OCI-LY7 (cell line): ENCODE measurements at regions not wholly inside any gene's neighbourhood (a gene's known extent, or its start where the extent isn't known, plus 50 kb on each side); places are given as distances from the start of the nearest gene placed in this dataset.

Experiments
- BruUV-seq: library from RNA; stranded (reverse); fragments of 400-500 nt; replicated peaks from 2 replicates; lab custom pipeline; 2021; lab: Mats Ljungman, UMichigan
- CTCF ChIA-PET: fragments of 300-600 bp; sonication (Branson Sonifier 250); formaldehyde crosslinking; loops from one replicate; lab custom pipeline; 2022; ENCODE audit warnings: antibody characterized with exemption; ENCODE audit not compliant: unreplicated experiment; lab: Charles Lee
- POLR2A ChIA-PET: fragments of 300-600 bp; sonication (Branson Sonifier 250); formaldehyde crosslinking; loops from one replicate; lab custom pipeline; 2022; ENCODE audit warnings: antibody characterized with exemption; lab: Charles Lee
- DNase-seq: peaks from one replicate; pipeline ENCODE4 v3.0.0-alpha.2; 2015; ENCODE audit warnings: low spot score
- H2AFZ ChIP-seq: fragments of 200-600 bp; sonication (generic), shearing (Covaris generic); 2 replicates; pipeline ENCODE4 v1.6.1; 2014; ENCODE audit warnings: mild to moderate bottlenecking, antibody characterized with exemption, low read length, moderate library complexity
- H3K27ac ChIP-seq: fragments of 200-600 bp; sonication (generic); 2 replicates; pipeline ENCODE4 v1.5.1; 2014; ENCODE audit warnings: mixed run types, low read depth, mild to moderate bottlenecking, moderate library complexity, low read length, inconsistent platforms; ENCODE audit not compliant: poor library complexity, severe bottlenecking
- H3K36me3 ChIP-seq: fragments of 200-600 bp; sonication (generic); 2 replicates; pipeline ENCODE4 v1.6.1; 2014; ENCODE audit warnings: mild to moderate bottlenecking, antibody characterized with exemption, low read length, moderate library complexity, mixed read lengths; ENCODE audit not compliant: insufficient read depth
- H3K4me1 ChIP-seq: fragments of 200-600 bp; sonication (generic); 2 replicates; pipeline ENCODE4 v1.5.1; 2014; ENCODE audit warnings: mild to moderate bottlenecking, low read length; ENCODE audit not compliant: insufficient read depth, poor library complexity, severe bottlenecking
- H3K4me2 ChIP-seq: fragments of 200-600 bp; sonication (generic); 2 replicates; pipeline ENCODE4 v1.6.1; 2014; ENCODE audit warnings: mild to moderate bottlenecking, low read length
- H3K4me3 ChIP-seq: fragments of 200-600 bp; sonication (generic); 2 replicates; pipeline ENCODE4 v1.5.1; 2014; ENCODE audit warnings: mild to moderate bottlenecking, low read depth, low read length; ENCODE audit not compliant: poor library complexity, severe bottlenecking
- H3K79me2 ChIP-seq: fragments of 200-600 bp; sonication (generic); 2 replicates; pipeline ENCODE4 v1.6.1; 2016; ENCODE audit warnings: low read depth, mild to moderate bottlenecking, low read length, moderate library complexity, mixed read lengths; ENCODE audit not compliant: insufficient read depth
- H3K9me2 ChIP-seq: fragments of 200-600 bp; sonication (generic); 2 replicates; pipeline ENCODE4 v1.6.1; 2016; ENCODE audit warnings: mild to moderate bottlenecking, low read length, mixed read lengths; ENCODE audit not compliant: insufficient read depth
- H3K9me3 ChIP-seq: fragments of 200-600 bp; sonication (generic); 2 replicates; pipeline ENCODE4 v1.6.1; 2014; ENCODE audit warnings: mild to moderate bottlenecking, mixed run types, low read length, mixed read lengths
- H4K20me1 ChIP-seq: fragments of 200-600 bp; sonication (generic); 2 replicates; pipeline ENCODE4 v1.6.1; 2014; ENCODE audit warnings: mild to moderate bottlenecking, antibody characterized with exemption, low read length, moderate library complexity, mixed read lengths; ENCODE audit not compliant: insufficient read depth
- EZH2phosphoT487 ChIP-seq: fragments of 200-600 bp; sonication (generic); IDR thresholded peaks from 2 replicates; pipeline ENCODE4 v1.6.1; 2018; ENCODE audit warnings: low read depth, borderline replicate concordance, mild to moderate bottlenecking, mixed run types, antibody characterized with exemption, low read length, moderate library complexity, mixed read lengths
- intact Hi-C: fragments of 100-400 bp; cut with micrococcal nuclease; formaldehyde crosslinking; loops from one replicate; pipeline ENCODE4 v1.10.0; 2022; ENCODE audit not compliant: unreplicated experiment
- TF ChIP-seq, protein P1 (sequence below): fragments of 200-600 bp; sonication (generic); conservative IDR thresholded peaks from 2 replicates; pipeline ENCODE4 v1.5.1; 2014; ENCODE audit warnings: mild to moderate bottlenecking, antibody characterized with exemption, low read length, moderate library complexity, mixed read lengths

DNA sequence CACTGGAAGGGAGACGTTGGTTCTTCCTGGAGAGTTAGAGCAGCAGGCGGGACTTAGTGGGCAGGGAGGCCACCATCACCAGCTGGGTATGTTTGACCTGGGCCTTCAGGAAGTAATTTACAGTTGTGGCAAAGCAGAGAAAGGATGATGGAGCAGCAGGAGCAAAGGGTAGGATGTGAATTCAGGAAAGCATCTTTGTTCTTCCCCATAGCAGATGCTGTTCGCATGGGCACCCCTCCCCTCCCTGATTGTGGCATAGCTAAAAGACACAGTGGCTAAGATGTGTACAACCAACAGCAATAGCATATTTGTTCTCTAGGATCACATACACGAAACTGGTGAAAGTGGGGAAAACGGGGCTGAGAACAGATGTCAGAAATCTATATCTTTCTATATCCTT, 56.3 kb upstream of the ITPRID1 start:
- H3K36me3 ChIP-seq, result no peaks in the 10 kb centered on the region
- no peaks in the 10 kb centered on the region for H3K9me2 ChIP-seq
- CTCF ChIA-PET, result no interaction called here
- no peak overlapping the region for H3K4me3 ChIP-seq
- H3K4me2 ChIP-seq, result no peak overlapping the region
- intact Hi-C loops, result no loop called here
- H3K9me3 ChIP-seq, result no peaks in the 10 kb centered on the region
- H2AFZ ChIP-seq, result no peak overlapping the region
- no peaks in the 10 kb centered on the region for H4K20me1 ChIP-seq
- DNase-seq, result no peak
- POLR2A ChIA-PET, result no interaction called here
- TF ChIP-seq, protein P1, sequence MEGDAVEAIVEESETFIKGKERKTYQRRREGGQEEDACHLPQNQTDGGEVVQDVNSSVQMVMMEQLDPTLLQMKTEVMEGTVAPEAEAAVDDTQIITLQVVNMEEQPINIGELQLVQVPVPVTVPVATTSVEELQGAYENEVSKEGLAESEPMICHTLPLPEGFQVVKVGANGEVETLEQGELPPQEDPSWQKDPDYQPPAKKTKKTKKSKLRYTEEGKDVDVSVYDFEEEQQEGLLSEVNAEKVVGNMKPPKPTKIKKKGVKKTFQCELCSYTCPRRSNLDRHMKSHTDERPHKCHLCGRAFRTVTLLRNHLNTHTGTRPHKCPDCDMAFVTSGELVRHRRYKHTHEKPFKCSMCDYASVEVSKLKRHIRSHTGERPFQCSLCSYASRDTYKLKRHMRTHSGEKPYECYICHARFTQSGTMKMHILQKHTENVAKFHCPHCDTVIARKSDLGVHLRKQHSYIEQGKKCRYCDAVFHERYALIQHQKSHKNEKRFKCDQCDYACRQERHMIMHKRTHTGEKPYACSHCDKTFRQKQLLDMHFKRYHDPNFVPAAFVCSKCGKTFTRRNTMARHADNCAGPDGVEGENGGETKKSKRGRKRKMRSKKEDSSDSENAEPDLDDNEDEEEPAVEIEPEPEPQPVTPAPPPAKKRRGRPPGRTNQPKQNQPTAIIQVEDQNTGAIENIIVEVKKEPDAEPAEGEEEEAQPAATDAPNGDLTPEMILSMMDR, result no peak
- no peak for TF ChIP-seq EZH2phosphoT487
- no peaks in the 10 kb centered on the region for H3K79me2 ChIP-seq
- H3K27ac ChIP-seq, result no peak overlapping the region
- no peaks in the 10 kb centered on the region for H3K4me1 ChIP-seq
- BruUV-seq, result no TSS peak

DNA sequence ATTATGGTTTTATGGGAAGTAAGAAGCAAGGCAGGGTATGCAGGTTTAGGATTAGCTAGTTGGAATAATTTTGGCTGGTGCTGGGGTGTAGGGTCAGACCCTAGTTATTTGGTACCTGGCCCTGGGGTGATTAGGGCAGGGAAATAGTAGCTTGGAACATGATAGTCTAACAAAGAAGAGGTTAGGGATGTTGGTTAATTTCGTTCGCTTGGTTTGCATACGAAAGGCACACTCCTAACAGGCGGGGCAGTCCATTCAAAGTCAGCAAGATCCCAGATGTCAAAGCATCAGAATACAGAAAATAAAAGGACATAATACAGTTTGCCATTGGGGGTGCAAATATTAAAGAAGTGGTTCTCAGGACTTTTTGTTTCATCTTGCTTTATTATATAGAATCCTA, 55.7 kb upstream of the ITPRID1 start:
- no peaks in the 10 kb centered on the region for H3K9me3 ChIP-seq
- H3K36me3 ChIP-seq, result no peaks in the 10 kb centered on the region
- no peak overlapping the region for H3K27ac ChIP-seq
- ChIA-PET POLR2A (no interaction called here), CTCF (no interaction called here)
- no peaks in the 10 kb centered on the region for H3K4me1 ChIP-seq
- no peak overlapping the region for H2AFZ ChIP-seq
- no peak for TF ChIP-seq EZH2phosphoT487
- TF ChIP-seq, protein P1, result no peak
- no peak overlapping the region for H3K4me3 ChIP-seq
- H3K79me2 ChIP-seq, result no peaks in the 10 kb centered on the region
- no peak overlapping the region for H3K4me2 ChIP-seq
- no peak for DNase-seq
- intact Hi-C loops, result no loop called here
- no peaks in the 10 kb centered on the region for H3K9me2 ChIP-seq
- no TSS peak for BruUV-seq
- H4K20me1 ChIP-seq, result no peaks in the 10 kb centered on the region

DNA sequence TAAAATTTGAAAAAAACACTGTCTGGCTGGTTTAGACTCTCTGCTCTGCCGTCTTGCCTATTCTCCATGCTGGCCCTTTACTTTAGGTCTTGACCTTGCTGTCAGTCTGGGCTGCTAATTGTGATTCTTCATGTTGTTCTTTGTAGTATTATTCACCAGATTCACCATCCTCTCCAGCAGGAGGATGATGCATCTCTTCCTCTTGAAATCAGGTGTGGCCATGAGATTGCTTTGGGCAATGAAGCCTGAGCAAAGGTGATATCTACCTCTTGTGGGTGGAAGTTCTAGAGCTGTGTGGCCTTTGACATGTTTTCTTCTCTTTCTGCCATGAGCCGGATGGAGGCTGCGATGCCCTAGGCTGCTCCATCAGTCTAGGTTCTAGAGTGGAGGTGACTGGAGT, 51.3 kb upstream of the ITPRID1 start:
- no TSS peak for BruUV-seq
- TF ChIP-seq, protein P1, result no peak
- no peak for TF ChIP-seq EZH2phosphoT487
- Histone ChIP-seq H3K4me3 (no peak overlapping the region), H3K79me2 (no peaks in the 10 kb centered on the region), H3K36me3 (no peaks in the 10 kb centered on the region), H3K4me1 (no peaks in the 10 kb centered on the region), H3K9me2 (no peaks in the 10 kb centered on the region), H4K20me1 (no peaks in the 10 kb centered on the region), H2AFZ (no peak overlapping the region), H3K4me2 (no peak overlapping the region), H3K27ac (no peak overlapping the region), H3K9me3 (no peaks in the 10 kb centered on the region)
- ChIA-PET POLR2A (no interaction called here), CTCF (no interaction called here)
- DNase-seq, result no peak
- intact Hi-C loops, result no loop called here
